ENCODE measurements at regions not wholly inside any gene's neighbourhood (a gene's known extent, or its start where the extent isn't known, plus 50 kb on each side); places are given as distances from the start of the nearest gene placed in this dataset.
A peak's percentile ranks its signal among the peaks of the same experiment; 100 is the strongest.

DNA sequence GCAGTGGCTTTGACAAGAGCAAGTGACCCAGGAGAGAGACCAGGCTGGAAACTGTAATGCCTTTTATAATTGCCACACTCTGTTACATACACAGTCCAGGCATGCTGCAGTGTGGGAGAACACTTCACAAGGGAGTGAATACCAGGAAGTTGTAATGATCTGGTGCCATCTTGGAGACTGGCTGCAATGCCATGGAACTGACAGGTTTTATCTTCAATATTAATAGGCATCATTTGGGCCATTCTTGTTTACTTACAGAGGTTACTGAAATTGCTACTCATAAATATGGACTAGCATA lies 274.3 kb downstream of the AUH start:
- TF ChIP-seq, protein P1, sequence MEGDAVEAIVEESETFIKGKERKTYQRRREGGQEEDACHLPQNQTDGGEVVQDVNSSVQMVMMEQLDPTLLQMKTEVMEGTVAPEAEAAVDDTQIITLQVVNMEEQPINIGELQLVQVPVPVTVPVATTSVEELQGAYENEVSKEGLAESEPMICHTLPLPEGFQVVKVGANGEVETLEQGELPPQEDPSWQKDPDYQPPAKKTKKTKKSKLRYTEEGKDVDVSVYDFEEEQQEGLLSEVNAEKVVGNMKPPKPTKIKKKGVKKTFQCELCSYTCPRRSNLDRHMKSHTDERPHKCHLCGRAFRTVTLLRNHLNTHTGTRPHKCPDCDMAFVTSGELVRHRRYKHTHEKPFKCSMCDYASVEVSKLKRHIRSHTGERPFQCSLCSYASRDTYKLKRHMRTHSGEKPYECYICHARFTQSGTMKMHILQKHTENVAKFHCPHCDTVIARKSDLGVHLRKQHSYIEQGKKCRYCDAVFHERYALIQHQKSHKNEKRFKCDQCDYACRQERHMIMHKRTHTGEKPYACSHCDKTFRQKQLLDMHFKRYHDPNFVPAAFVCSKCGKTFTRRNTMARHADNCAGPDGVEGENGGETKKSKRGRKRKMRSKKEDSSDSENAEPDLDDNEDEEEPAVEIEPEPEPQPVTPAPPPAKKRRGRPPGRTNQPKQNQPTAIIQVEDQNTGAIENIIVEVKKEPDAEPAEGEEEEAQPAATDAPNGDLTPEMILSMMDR (IDR thresholded peaks at IDR 0.05), result no peak
- H3K27ac Mint-ChIP-seq, result no peak overlapping the region
- no peaks in the 10 kb centered on the region for H3K36me3 Mint-ChIP-seq
- H3K9me3 ChIP-seq (ENCODE audit: control insufficient read depth, insufficient read depth, low read length), result no peaks in the 10 kb centered on the region
- no peak for DNase-seq
- H3K4me3 Mint-ChIP-seq, result no peak overlapping the region
- no peaks in the 10 kb centered on the region for H3K9me3 Mint-ChIP-seq
- peaks cover 7% of the 10 kb centered on the region for H3K4me1 ChIP-seq (ENCODE audit: control insufficient read depth, insufficient read depth, low read length)
- no peak overlapping the region for H3K27ac ChIP-seq (ENCODE audit: low read length)
- H3K27me3 ChIP-seq (ENCODE audit: control insufficient read depth, insufficient read depth, low read length), result no peaks in the 10 kb centered on the region
- peaks cover 5 to 8% of the 10 kb centered on the region in 2 donors for H3K4me1 Mint-ChIP-seq
- H3K4me3 ChIP-seq (ENCODE audit: low read length), result no peak overlapping the region
- H3K27me3 Mint-ChIP-seq (ENCODE audit: low read depth in 2 of 2), result peaks cover 0 to 5% of the 10 kb centered on the region in 2 donors
- H3K36me3 ChIP-seq (ENCODE audit: control insufficient read depth, insufficient read depth, low read length), result no peaks in the 10 kb centered on the region
- intact Hi-C loops (cut with micrococcal nuclease), result no loop called here
- no peak for ATAC-seq

GRCh38 chr9:91089405-91090129 lies 272.2 kb downstream of the AUH start:
- ATAC-seq (peak; percentile 59 to 85 (median 84)), DNase-seq (peak in 1 of 2 donors; percentile 35)
- Histone ChIP-seq H3K27me3 (ENCODE audit: control insufficient read depth, insufficient read depth, low read length) (no peaks in the 10 kb centered on the region), H3K4me3 (ENCODE audit: low read length) (no peak overlapping the region), H3K27ac (ENCODE audit: low read length) (no peak overlapping the region), H3K9me3 (ENCODE audit: control insufficient read depth, insufficient read depth, low read length) (no peaks in the 10 kb centered on the region), H3K36me3 (ENCODE audit: control insufficient read depth, insufficient read depth, low read length) (no peaks in the 10 kb centered on the region), H3K4me1 (ENCODE audit: control insufficient read depth, insufficient read depth, low read length) (peaks cover 7% of the 10 kb centered on the region)
- H3K27me3 Mint-ChIP-seq (ENCODE audit: low read depth in 2 of 2), result peaks cover 0 to 5% of the 10 kb centered on the region in 2 donors
- peaks cover 11% of the 10 kb centered on the region for H3K36me3 Mint-ChIP-seq
- no peak overlapping the region for H3K27ac Mint-ChIP-seq
- intact Hi-C loops (cut with micrococcal nuclease), result loop anchor here (5.0 to 10.0 kb wide), 2 partner anchors 275 to 343 kb away; partner anchors contain the start of gene AUH
- H3K4me3 Mint-ChIP-seq, result no peak overlapping the region
- TF ChIP-seq, protein P1 (IDR thresholded peaks at IDR 0.05), result peak; percentile 42
- 39% methylated on average over 6 of the region's 6 CpGs for WGBS (ENCODE audit: insufficient coverage)
- peaks cover 5% of the 10 kb centered on the region in 2 donors for H3K9me3 Mint-ChIP-seq
- H3K4me1 Mint-ChIP-seq, result peaks cover 5 to 8% of the 10 kb centered on the region in 2 donors

- Mint-ChIP-seq H3K27ac (no peak overlapping the region), H3K36me3 (peaks cover 16% of the 10 kb centered on the region)
Observed at GRCh38 chr9:91090130-91090410, 271.6 kb downstream of the AUH start.

More at GRCh38 chr9:91090130-91090410, 271.6 kb downstream of the AUH start:
- no peak overlapping the region for H3K4me3 ChIP-seq (ENCODE audit: low read length)
- Mint-ChIP-seq H3K9me3 (peaks cover 5% of the 10 kb centered on the region in 2 donors), H3K4me1 (peaks cover 5 to 8% of the 10 kb centered on the region in 2 donors), H3K4me3 (no peak overlapping the region), H3K27me3 (ENCODE audit: low read depth in 2 of 2) (peaks cover 0 to 5% of the 10 kb centered on the region in 2 donors)
- ATAC-seq (no peak), DNase-seq (no peak)
- intact Hi-C loops (cut with micrococcal nuclease), result loop anchor here (5.0 to 10.0 kb wide), 2 partner anchors 275 to 342 kb away; partner anchors contain the start of gene AUH
- 92% methylated on average over 5 of the region's 5 CpGs for WGBS (ENCODE audit: insufficient coverage)
- TF ChIP-seq, protein P1 (IDR thresholded peaks at IDR 0.05), result no peak
- no peaks in the 10 kb centered on the region for H3K27me3 ChIP-seq (ENCODE audit: control insufficient read depth, insufficient read depth, low read length)
- H3K36me3 ChIP-seq (ENCODE audit: control insufficient read depth, insufficient read depth, low read length), result no peaks in the 10 kb centered on the region
- peaks cover 7% of the 10 kb centered on the region for H3K4me1 ChIP-seq (ENCODE audit: control insufficient read depth, insufficient read depth, low read length)
- H3K9me3 ChIP-seq (ENCODE audit: control insufficient read depth, insufficient read depth, low read length), result no peaks in the 10 kb centered on the region
- no peak overlapping the region for H3K27ac ChIP-seq (ENCODE audit: low read length)
